IMR-90 (cell line): ENCODE measurements at regions not wholly inside any gene's neighbourhood (a gene's known extent, or its start where the extent isn't known, plus 50 kb on each side); places are given as distances from the start of the nearest gene placed in this dataset.

ENCODE experiments used
- ATAC-seq: fragments of 200-7000 bp; cut with Tn5 transposase; 2 replicates; pipeline ENCODE4 v1.9.1; 2020; ENCODE audit warnings: low read depth, mild to moderate bottlenecking, moderate library complexity
- BruUV-seq: library from RNA; stranded (reverse); fragments of 400-500 nt; replicated peaks from 2 replicates; lab custom pipeline; 2021; lab: Mats Ljungman, UMichigan
- CTCF ChIA-PET: fragments of 300-600 bp; formaldehyde crosslinking; extraction: SDS; loops from one replicate; lab custom pipeline; 2021; ENCODE audit warnings: antibody characterized with exemption; lab: Yijun Ruan, JAX
- POLR2A ChIA-PET: fragments of 300-600 bp; sonication (Branson Sonifier 250); formaldehyde crosslinking; loops from one replicate; lab custom pipeline; 2022; ENCODE audit warnings: antibody characterized with exemption; ENCODE audit not compliant: unreplicated experiment; lab: Charles Lee
- DNase-seq: peaks from one replicate; pipeline ENCODE4 v3.0.0; 2013
- H2AFZ ChIP-seq: replicated peaks from 2 replicates; pipeline ENCODE3; 2013; ENCODE audit warnings: low read length, mild to moderate bottlenecking; ENCODE audit not compliant: poor library complexity
- H2AK5ac ChIP-seq: 2 replicates; pipeline ENCODE4 v1.6.1; 2013; ENCODE audit warnings: low read depth, low read length, inconsistent platforms
- H2AK9ac ChIP-seq: replicated peaks from 2 replicates; pipeline ENCODE3; 2013; ENCODE audit warnings: mild to moderate bottlenecking, low read depth, low read length, moderate library complexity; ENCODE audit not compliant: poor library complexity
- H2BK120ac ChIP-seq: 2 replicates; pipeline ENCODE4 v1.6.1; 2013; ENCODE audit warnings: low read depth, low read length, inconsistent platforms
- H2BK15ac ChIP-seq: 3 replicates; pipeline ENCODE4 v1.6.1; 2013; ENCODE audit warnings: low read depth, low read length, inconsistent platforms
- H2BK20ac ChIP-seq: 2 replicates; pipeline ENCODE4 v1.6.1; 2013; ENCODE audit warnings: low read depth, mild to moderate bottlenecking, inconsistent platforms, low read length, moderate library complexity
- H2BK5ac ChIP-seq: 2 replicates; pipeline ENCODE4 v1.6.1; 2013; ENCODE audit warnings: mild to moderate bottlenecking, low read depth, low read length, inconsistent platforms; ENCODE audit not compliant: poor library complexity, severe bottlenecking
- H3K14ac ChIP-seq: replicated peaks from 2 replicates; pipeline ENCODE4 v1.6.1; 2013; ENCODE audit warnings: low read depth, low read length, inconsistent platforms
- H3K18ac ChIP-seq: 2 replicates; pipeline ENCODE4 v1.6.1; 2013; ENCODE audit warnings: low read depth, low read length, control low read depth
- H3K23ac ChIP-seq: 2 replicates; pipeline ENCODE4 v1.6.1; 2013; ENCODE audit warnings: low read depth, low read length, inconsistent platforms
- H3K27ac ChIP-seq: 2 replicates; pipeline ENCODE4 v1.5.1; 2013; ENCODE audit warnings: mild to moderate bottlenecking, control low read depth, low read length; ENCODE audit not compliant: insufficient read depth
- H3K27me3 ChIP-seq: 2 replicates; pipeline ENCODE4 v1.6.1; 2013; ENCODE audit warnings: low read length; ENCODE audit not compliant: control insufficient read depth, insufficient read depth
- H3K36me3 ChIP-seq: 2 replicates; pipeline ENCODE4 v1.6.1; 2013; ENCODE audit warnings: low read length, mixed read lengths; ENCODE audit not compliant: control insufficient read depth, insufficient read depth
- H3K4ac ChIP-seq: 2 replicates; pipeline ENCODE4 v1.6.1; 2013; ENCODE audit warnings: low read depth, low read length, inconsistent platforms
- H3K4me1 ChIP-seq: 2 replicates; pipeline ENCODE4 v1.6.1; 2013; ENCODE audit warnings: low read length, mixed read lengths; ENCODE audit not compliant: control insufficient read depth, insufficient read depth
- H3K4me2 ChIP-seq: 2 replicates; pipeline ENCODE4 v1.6.1; 2013; ENCODE audit warnings: low read depth, mild to moderate bottlenecking, control low read depth, low read length, moderate library complexity
- H3K4me3 ChIP-seq: 2 replicates; pipeline ENCODE4 v1.5.1; 2013; ENCODE audit warnings: low read depth, mild to moderate bottlenecking, control low read depth, low read length, moderate library complexity; ENCODE audit not compliant: insufficient read depth
- H3K56ac ChIP-seq: 2 replicates; pipeline ENCODE4 v1.6.1; 2013; ENCODE audit warnings: low read length, inconsistent platforms; ENCODE audit not compliant: insufficient read depth; ENCODE audit errors: extremely low read depth
- H3K79me1 ChIP-seq, 2 experiments: 2 replicates each; pipeline ENCODE4 v1.6.1; 2013; ENCODE audit warnings: low read length in 2 of 2, inconsistent platforms in 1 of 2, low read depth in 1 of 2
- H3K9ac ChIP-seq: 2 replicates; pipeline ENCODE4 v1.6.1; 2013; ENCODE audit warnings: low read depth, low read length, control low read depth
- H3K9me1 ChIP-seq: 2 replicates; pipeline ENCODE4 v1.6.1; 2013; ENCODE audit warnings: low read length, inconsistent platforms; ENCODE audit not compliant: insufficient read depth
- H3K9me3 ChIP-seq: 2 replicates; pipeline ENCODE4 v1.6.1; 2013; ENCODE audit warnings: low read length; ENCODE audit not compliant: control insufficient read depth, insufficient read depth
- H4K20me1 ChIP-seq: 2 replicates; pipeline ENCODE4 v1.6.1; 2013; ENCODE audit warnings: low read length, inconsistent platforms; ENCODE audit not compliant: insufficient read depth
- H4K5ac ChIP-seq: 2 replicates; pipeline ENCODE4 v1.6.1; 2013; ENCODE audit warnings: mild to moderate bottlenecking, low read depth, low read length, control low read depth
- H4K8ac ChIP-seq, 2 experiments: 2 replicates each; pipeline ENCODE4 v1.6.1; 2013; ENCODE audit warnings: low read depth in 2 of 2, low read length in 2 of 2, control low read depth in 1 of 2, inconsistent platforms in 1 of 2
- H4K91ac ChIP-seq: 2 replicates; pipeline ENCODE4 v1.6.1; 2013; ENCODE audit warnings: low read depth, low read length, inconsistent platforms; ENCODE audit not compliant: insufficient read depth
- BHLHE40 ChIP-seq: fragments of 150-350 bp; IDR thresholded peaks from 2 replicates; pipeline ENCODE4 v1.6.1; 2016; ENCODE audit warnings: mild to moderate bottlenecking, low read depth, low read length
- CHD1 ChIP-seq: IDR thresholded peaks from 2 replicates; pipeline ENCODE4 v1.6.1; 2012; ENCODE audit warnings: low read depth, low read length, improper control_type of control experiment
- FOS ChIP-seq: fragments of 150-350 bp; IDR thresholded peaks from 2 replicates; pipeline ENCODE4 v1.6.1; 2016; ENCODE audit warnings: low read depth, low read length
- MAFK ChIP-seq: IDR thresholded peaks from 2 replicates; pipeline ENCODE4 v1.6.1; 2012; ENCODE audit warnings: low read depth, low read length, improper control_type of control experiment
- POLR2A ChIP-seq: IDR thresholded peaks from 2 replicates; pipeline ENCODE4 v1.6.1; 2012; ENCODE audit warnings: mild to moderate bottlenecking, low read depth, low read length
- RAD21 ChIP-seq: IDR thresholded peaks from 2 replicates; pipeline ENCODE4 v1.6.1; 2012; ENCODE audit warnings: low read length, improper control_type of control experiment
- RFX5 ChIP-seq: IDR thresholded peaks from 2 replicates; pipeline ENCODE4 v1.8.0; 2012; ENCODE audit warnings: low read depth, mild to moderate bottlenecking, low read length, moderate library complexity
- USF2 ChIP-seq: fragments of 150-350 bp; IDR thresholded peaks from 2 replicates; pipeline ENCODE4 v1.6.1; 2017; ENCODE audit warnings: mild to moderate bottlenecking, antibody characterized with exemption, low read length, low read depth
- WGBS, 2 experiments: methylation state at CpG; one replicate each; pipeline versions ENCODE4 v1.1.5 to v1.1.7; 2013; ENCODE audit warnings: missing lambda C conversion rate in 2 of 2; ENCODE audit not compliant: insufficient read length in 1 of 2; ENCODE audit errors: extremely low coverage in 2 of 2; 5-methylcytosine and 5-hydroxymethylcytosine counted together
- dilution Hi-C: fragments of 300-500 bp; cut with HindIII; formaldehyde crosslinking; loops from one replicate; pipeline ENCODE4 v1.14.3; 2018; ENCODE audit warnings: low sequenced_read_pairs; ENCODE audit not compliant: unreplicated experiment
- in situ Hi-C: fragments of 300-500 bp; cut with MboI; formaldehyde crosslinking; loops from 3 replicates; pipeline ENCODE4 v1.14.3; 2019; ENCODE audit warnings: low sequenced_read_pairs, inconsistent platforms, mixed read lengths
- intact Hi-C: fragments of 100-400 bp; cut with micrococcal nuclease; formaldehyde crosslinking; loops from 2 replicates; pipeline ENCODE4 v1.10.0; 2022
- TF ChIP-seq, protein P1 (sequence below): conservative IDR thresholded peaks from 2 replicates; pipeline ENCODE4 v1.5.1; 2012; ENCODE audit warnings: mild to moderate bottlenecking, low read depth, low read length, improper control_type of control experiment

GRCh38 chr4:71974681-71975080, 57.1 kb upstream of the NPFFR2 start:
- Histone ChIP-seq H3K56ac (no peak overlapping the region), H3K9me3 (no peaks in the 10 kb centered on the region), H2AK9ac (no peak overlapping the region), H2AK5ac (no peak overlapping the region), H2BK20ac (no peak overlapping the region), H4K91ac (no peak overlapping the region), H3K79me1 (no peaks in the 10 kb centered on the region), H3K9ac (no peak overlapping the region), H3K14ac (no peak overlapping the region), H3K18ac (no peak overlapping the region), H2BK15ac (no peak overlapping the region), H4K20me1 (no peaks in the 10 kb centered on the region), H3K9me1 (no peaks in the 10 kb centered on the region), H3K23ac (no peak overlapping the region), H3K4me2 (no peak overlapping the region), H2BK120ac (no peak overlapping the region), H4K5ac (no peak overlapping the region), H3K36me3 (no peaks in the 10 kb centered on the region), H3K27ac (no peak overlapping the region), H3K4me1 (no peaks in the 10 kb centered on the region), H3K27me3 (no peaks in the 10 kb centered on the region), H2BK5ac (no peak overlapping the region), H3K4me3 (no peak overlapping the region), H3K4ac (no peak overlapping the region), H4K8ac (no peak overlapping the region), H2AFZ (no peak overlapping the region)
- CTCF ChIA-PET = no interaction called here
- no TSS peak for BruUV-seq
- intact Hi-C loops = no loop called here
- ATAC-seq (no peak), DNase-seq (peak; percentile 6)
- WGBS, 2 experiments = no CpG with 5 or more reads among the region's 4 CpGs
- in situ Hi-C loops = no loop called here
- POLR2A ChIA-PET = no interaction called here
- dilution Hi-C loops = no loop called here
- TF ChIP-seq RFX5 = no peak
- no peak for TF ChIP-seq MAFK
- no peak for TF ChIP-seq CHD1
- no peak for TF ChIP-seq RAD21
- TF ChIP-seq USF2 = no peak
- TF ChIP-seq BHLHE40 = no peak
- no peak for TF ChIP-seq POLR2A
- TF ChIP-seq FOS = no peak
- TF ChIP-seq, protein P1, sequence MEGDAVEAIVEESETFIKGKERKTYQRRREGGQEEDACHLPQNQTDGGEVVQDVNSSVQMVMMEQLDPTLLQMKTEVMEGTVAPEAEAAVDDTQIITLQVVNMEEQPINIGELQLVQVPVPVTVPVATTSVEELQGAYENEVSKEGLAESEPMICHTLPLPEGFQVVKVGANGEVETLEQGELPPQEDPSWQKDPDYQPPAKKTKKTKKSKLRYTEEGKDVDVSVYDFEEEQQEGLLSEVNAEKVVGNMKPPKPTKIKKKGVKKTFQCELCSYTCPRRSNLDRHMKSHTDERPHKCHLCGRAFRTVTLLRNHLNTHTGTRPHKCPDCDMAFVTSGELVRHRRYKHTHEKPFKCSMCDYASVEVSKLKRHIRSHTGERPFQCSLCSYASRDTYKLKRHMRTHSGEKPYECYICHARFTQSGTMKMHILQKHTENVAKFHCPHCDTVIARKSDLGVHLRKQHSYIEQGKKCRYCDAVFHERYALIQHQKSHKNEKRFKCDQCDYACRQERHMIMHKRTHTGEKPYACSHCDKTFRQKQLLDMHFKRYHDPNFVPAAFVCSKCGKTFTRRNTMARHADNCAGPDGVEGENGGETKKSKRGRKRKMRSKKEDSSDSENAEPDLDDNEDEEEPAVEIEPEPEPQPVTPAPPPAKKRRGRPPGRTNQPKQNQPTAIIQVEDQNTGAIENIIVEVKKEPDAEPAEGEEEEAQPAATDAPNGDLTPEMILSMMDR = no peak
